HG03432 (cell line): ENCODE measurements at regions not wholly inside any gene's neighbourhood (a gene's known extent, or its start where the extent isn't known, plus 50 kb on each side); places are given as distances from the start of the nearest gene placed in this dataset.

Experiments
- ATAC-seq: cut with Tn5 transposase; IDR thresholded peaks from one replicate; pipeline ENCODE4 v1.9.1; 2021; ENCODE audit warnings: mild to moderate bottlenecking, moderate library complexity; ENCODE audit not compliant: unreplicated experiment

- no peak for ATAC-seq
These were observed 132.0 kb downstream of the RBFOX3 start for GRCh38 chr17:79478841-79479240.

DNA sequence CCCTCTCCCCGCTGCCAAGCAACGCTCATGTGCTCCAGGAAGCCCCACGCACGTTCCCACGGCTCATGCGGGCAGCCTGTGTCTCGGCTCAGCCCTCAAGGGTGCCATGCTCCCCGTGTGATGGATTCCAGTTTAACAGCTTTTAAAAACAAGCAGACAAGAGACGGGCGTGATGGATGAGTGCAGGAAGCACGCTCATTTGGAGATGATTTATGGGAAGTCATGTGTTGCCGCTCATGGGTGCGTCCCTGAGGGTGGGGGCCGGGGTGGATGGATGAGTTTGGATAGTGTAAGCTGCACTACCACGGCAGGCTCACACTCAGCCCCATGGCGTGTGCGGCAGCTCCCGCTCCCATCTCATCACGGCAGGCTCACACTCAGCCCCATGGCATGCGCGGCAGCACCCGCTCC lies 132.8 kb downstream of the RBFOX3 start:
- ATAC-seq = no peak

- no peak for ATAC-seq
These were observed 134.7 kb downstream of the RBFOX3 start for GRCh38 chr17:79476074-79476652.

- ATAC-seq = no peak
These were observed 136.9 kb downstream of the RBFOX3 start for GRCh38 chr17:79473876-79474440.

GRCh38 chr17:79473111-79473875 lies 137.6 kb downstream of the RBFOX3 start:
- ATAC-seq = no peak

DNA sequence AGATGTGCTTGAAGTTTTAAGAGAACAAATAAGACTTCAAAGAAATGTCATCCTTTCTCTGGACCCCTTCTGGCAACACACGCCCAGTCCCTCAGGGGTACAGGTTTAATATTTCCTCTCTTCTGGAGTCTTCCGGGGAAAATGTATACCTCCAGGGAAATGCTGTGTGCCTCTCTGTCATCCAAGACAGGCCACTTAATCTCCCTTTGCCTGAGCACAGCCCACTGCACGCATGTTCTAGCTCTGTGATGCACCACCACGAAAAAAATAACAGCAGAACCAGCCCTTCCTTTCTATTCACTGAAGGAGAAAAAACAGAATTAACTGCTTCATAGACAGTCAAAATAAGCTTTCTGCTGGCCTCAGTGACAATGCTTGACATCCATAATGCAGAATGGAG lies 140.1 kb downstream of the RBFOX3 start:
- no peak for ATAC-seq

- ATAC-seq = no peak
These were observed 141.2 kb downstream of the RBFOX3 start for GRCh38 chr17:79469646-79470045.

GRCh38 chr17:79468183-79468944 lies 142.5 kb downstream of the RBFOX3 start:
- ATAC-seq = no peak

DNA sequence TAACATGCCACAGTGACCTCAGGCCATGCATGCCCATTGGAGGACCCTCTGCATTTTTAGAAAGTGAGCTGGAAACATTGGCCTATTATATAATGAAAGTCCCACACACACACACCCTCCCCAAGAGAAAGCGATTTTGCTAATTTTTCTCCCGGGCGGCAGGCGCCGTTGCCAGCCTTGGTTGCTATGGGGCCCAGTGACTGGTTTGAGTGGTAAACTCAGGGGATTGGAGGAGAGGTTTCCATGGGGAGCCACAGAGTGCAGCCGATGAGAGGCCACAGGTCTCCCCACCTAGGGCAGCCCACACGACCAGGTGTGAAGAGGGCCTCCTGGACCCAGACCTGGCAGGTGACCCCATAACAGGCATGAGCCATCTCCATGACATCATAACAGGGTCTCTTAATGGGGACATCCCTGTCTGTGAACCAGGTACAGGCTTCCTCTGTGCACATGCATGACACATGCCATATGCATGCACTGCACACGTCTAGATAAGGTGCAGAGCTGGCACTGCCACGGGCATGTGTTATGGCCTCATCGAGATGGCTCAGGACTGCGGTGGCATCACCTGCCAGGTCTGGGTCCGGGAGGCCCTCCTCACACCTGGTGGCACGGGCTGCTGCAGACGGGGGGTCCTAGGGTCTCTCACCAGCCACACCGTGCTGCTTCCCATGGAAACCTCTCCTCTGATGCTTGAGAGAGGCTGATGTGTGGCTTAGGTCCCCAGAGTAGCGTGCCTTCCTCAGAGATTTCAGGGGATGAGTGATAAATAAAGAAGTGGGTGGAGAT lies 144.1 kb downstream of the RBFOX3 start:
- no peak for ATAC-seq

DNA sequence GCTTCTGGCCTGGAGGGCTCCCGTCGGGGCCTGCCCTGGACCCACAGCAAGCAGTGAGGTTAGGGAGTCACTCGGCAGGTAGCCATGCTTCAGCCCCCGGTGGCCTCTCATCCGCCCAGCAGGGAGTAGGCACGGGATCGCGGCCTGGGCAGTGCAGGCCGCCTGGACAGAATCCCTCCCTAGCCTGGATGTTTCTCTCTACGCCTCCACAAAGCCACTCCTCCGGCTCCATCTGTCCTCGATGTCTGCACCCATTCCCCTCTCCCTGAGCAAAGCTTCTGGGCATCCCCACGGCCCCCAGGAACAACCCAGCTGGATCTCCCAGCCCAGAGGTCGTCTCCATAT lies 145.2 kb downstream of the RBFOX3 start:
- no peak for ATAC-seq

GRCh38 chr17:79465011-79465680 lies 145.7 kb downstream of the RBFOX3 start:
- ATAC-seq = no peak

- no peak for ATAC-seq
These were observed 146.4 kb downstream of the RBFOX3 start for GRCh38 chr17:79464318-79465010.

DNA sequence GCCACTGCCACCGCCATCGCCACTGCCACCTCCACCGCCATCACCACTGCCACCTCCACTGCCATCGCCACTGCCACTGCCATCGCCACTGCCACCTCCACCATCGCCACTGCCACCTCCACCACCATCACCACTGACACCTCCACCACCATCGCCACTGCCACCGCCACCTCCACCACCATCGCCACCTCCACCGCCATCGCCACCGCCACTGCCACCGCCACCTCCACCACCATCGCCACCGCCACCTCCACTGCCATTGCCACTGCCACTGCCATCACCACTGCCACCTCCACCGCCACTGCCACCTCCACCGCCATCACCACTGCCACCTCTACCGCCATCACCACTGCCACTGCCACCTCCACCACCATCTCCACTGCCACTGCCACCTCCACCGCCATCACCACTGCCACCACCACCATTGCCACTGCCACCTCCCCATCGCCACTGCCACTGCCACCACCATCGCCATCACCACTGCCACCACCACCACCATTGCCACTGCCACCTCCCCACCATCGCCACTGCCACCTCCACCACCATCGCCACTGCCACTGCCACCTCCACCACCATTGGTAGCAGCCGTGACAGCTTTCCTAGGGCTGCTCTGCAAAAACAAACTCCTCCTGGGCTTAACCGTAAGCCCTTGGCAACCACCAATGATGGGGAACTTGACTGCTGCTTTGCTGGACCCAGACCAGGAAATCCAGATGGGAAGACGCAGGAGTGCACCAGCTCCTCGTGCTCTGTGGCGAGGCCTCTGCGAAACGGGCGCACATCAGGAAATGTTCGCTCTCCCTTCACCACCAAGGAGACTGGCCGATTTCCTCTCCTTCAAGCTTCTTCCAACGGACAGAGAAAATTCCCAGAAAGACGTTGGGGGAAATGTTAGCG lies 147.2 kb downstream of the RBFOX3 start:
- no peak for ATAC-seq

- no peak for ATAC-seq
These were observed 149.8 kb downstream of the RBFOX3 start for GRCh38 chr17:79461041-79461440.

- no peak for ATAC-seq
These were observed 151.0 kb downstream of the RBFOX3 start for GRCh38 chr17:79459846-79460245.

- ATAC-seq = no peak
These were observed 151.7 kb downstream of the RBFOX3 start for GRCh38 chr17:79459003-79459655.

DNA sequence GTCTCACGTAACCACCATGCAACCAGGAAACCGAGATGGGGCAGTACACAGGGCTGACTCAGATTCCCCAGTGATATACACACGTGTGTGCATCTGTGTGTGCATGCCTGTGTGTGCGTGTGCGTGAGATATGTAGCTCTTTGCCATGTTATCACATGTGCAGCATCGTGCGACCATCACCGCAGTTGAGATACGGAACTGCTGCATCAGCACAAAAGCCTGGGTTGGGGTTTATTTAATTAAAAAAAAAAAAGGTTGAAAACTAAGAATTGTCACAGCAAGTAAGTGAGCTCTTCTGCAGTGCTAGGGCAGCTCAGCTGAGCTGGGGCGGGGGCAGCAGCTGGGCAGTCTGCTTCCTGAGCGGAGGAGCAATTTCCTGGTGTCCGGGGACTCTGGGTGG lies 152.5 kb downstream of the RBFOX3 start:
- ATAC-seq = no peak

GRCh38 chr17:79457889-79458288 lies 153.0 kb downstream of the RBFOX3 start:
- ATAC-seq = no peak
